ENCODE measurements at regions not wholly inside any gene's neighbourhood (a gene's known extent, or its start where the extent isn't known, plus 50 kb on each side); places are given as distances from the start of the nearest gene placed in this dataset.
"Not testable (repeated sequence)": the region's sequence is repeated elsewhere in the genome, so short reads cannot be mapped to it uniquely, and the experiment has no call there.

- no peak for TF ChIP-seq RFX5 (IDR thresholded peaks at IDR 0.05; ENCODE audit: low read depth, low read length)
Observed at GRCh38 chr7:56199639-56200038, 83.4 kb upstream of the NUPR2 start (continued).

- POLR2A ChIA-PET; H3K9me3 ChIP-seq (replicated peaks; ENCODE audit: control insufficient read depth, insufficient read depth, low read length); DNase-seq (ENCODE audit: low read depth, low spot score); H3K9ac ChIP-seq (ENCODE audit: control insufficient read depth, insufficient read depth, low read length); H4K20me1 ChIP-seq (ENCODE audit: control insufficient read depth, insufficient read depth); H3K4me1 ChIP-seq (ENCODE audit: control insufficient read depth, insufficient read depth, low read length); H3K79me2 ChIP-seq (ENCODE audit: control insufficient read depth, insufficient read depth, low read length); in situ Hi-C loops (cut with MboI); H3K27me3 ChIP-seq (replicated peaks in 1 of 2; ENCODE audit: control insufficient read depth in 2 of 2, insufficient read depth in 2 of 2, low read length in 1 of 2); SMC1A ChIA-PET (ENCODE audit: uncharacterized antibody, unreplicated experiment); RAD21 ChIA-PET (ENCODE audit: unreplicated experiment); ATAC-seq; CTCF ChIA-PET; H3K36me3 ChIP-seq (ENCODE audit: control insufficient read depth in 2 of 2, insufficient read depth in 2 of 2, low read length in 1 of 2); FAIRE-seq; H3K27ac ChIP-seq (ENCODE audit: control insufficient read depth, insufficient read depth); intact Hi-C loops (cut with micrococcal nuclease; ENCODE audit: unreplicated experiment); H3K4me3 ChIP-seq; H2AFZ ChIP-seq (ENCODE audit: control insufficient read depth, low read depth, low read length); BruUV-seq (replicated peaks); H3K4me2 ChIP-seq (ENCODE audit: control insufficient read depth, insufficient read depth): not testable (repeated sequence)
- 20% methylated on average over 8 of the region's 8 CpGs for WGBS (ENCODE audit: insufficient coverage, insufficient replicate concordance, low lambda C conversion rate, missing lambda C conversion rate)
Observed at GRCh38 chr7:56196195-56196594, 80.0 kb upstream of the NUPR2 start.

GRCh38 chr7:56188823-56189346, 72.7 kb upstream of the NUPR2 start:
- intact Hi-C loops (cut with micrococcal nuclease; ENCODE audit: unreplicated experiment): loop anchor here (10.0 kb wide), 1 partner anchor 64 kb away; no protein-coding TSS in a partner anchor
- Histone ChIP-seq H3K4me1 (ENCODE audit: control insufficient read depth, insufficient read depth, low read length) (no peaks in the 10 kb centered on the region), H3K9me3 (replicated peaks; ENCODE audit: control insufficient read depth, insufficient read depth, low read length) (no peaks in the 10 kb centered on the region), H3K36me3 (ENCODE audit: control insufficient read depth in 2 of 2, insufficient read depth in 2 of 2, low read length in 1 of 2) (no peaks in the 10 kb centered on the region), H4K20me1 (ENCODE audit: control insufficient read depth, insufficient read depth) (no peaks in the 10 kb centered on the region), H3K27ac (ENCODE audit: control insufficient read depth, insufficient read depth) (no peak overlapping the region), H3K9ac (ENCODE audit: control insufficient read depth, insufficient read depth, low read length) (no peak overlapping the region), H3K27me3 (replicated peaks in 1 of 2; ENCODE audit: control insufficient read depth in 2 of 2, insufficient read depth in 2 of 2, low read length in 1 of 2) (no peaks in the 10 kb centered on the region), H3K4me2 (ENCODE audit: control insufficient read depth, insufficient read depth) (no peak overlapping the region), H3K4me3 (no peak overlapping the region), H3K79me2 (ENCODE audit: control insufficient read depth, insufficient read depth, low read length) (no peaks in the 10 kb centered on the region), H2AFZ (ENCODE audit: control insufficient read depth, low read depth, low read length) (no peak overlapping the region)
- in situ Hi-C loops (cut with MboI): no loop called here
- no TSS peak for BruUV-seq (replicated peaks)
- ChIA-PET POLR2A (no interaction called here), SMC1A (ENCODE audit: uncharacterized antibody, unreplicated experiment) (no interaction called here), RAD21 (ENCODE audit: unreplicated experiment) (no interaction called here), CTCF (interaction anchor here (0.7 kb wide), 1 partner anchor 547 kb away, joined by 3 read pairs; no protein-coding TSS in a partner anchor)
- no peak for FAIRE-seq
- ATAC-seq: no peak
- 0% methylated on average over 1 of the region's 1 CpG for WGBS (ENCODE audit: insufficient coverage, insufficient replicate concordance, low lambda C conversion rate, missing lambda C conversion rate)
- DNase-seq (ENCODE audit: low read depth, low spot score): no peak
- TF ChIP-seq GATAD2B (conservative IDR thresholded peaks at IDR 0.05; ENCODE audit: low read depth) (no peak), REST (IDR thresholded peaks at IDR 0.05; ENCODE audit: low read depth, low read length) (no peak), BCL11A (IDR thresholded peaks at IDR 0.05; ENCODE audit: low read depth, low read length) (no peak), BCL3 (IDR thresholded peaks at IDR 0.05; ENCODE audit: borderline replicate concordance, insufficient read depth, low read depth, low read length, poor library complexity, severe bottlenecking) (no peak), CBX3 (IDR thresholded peaks at IDR 0.05; ENCODE audit: borderline replicate concordance, low read depth) (no peak), ZNF384 (IDR thresholded peaks at IDR 0.05; ENCODE audit: borderline replicate concordance, low read depth, low read length) (no peak), ATF3 (IDR thresholded peaks at IDR 0.05; ENCODE audit: borderline replicate concordance, extremely low read depth, low read depth, low read length) (no peak), PAX5 (IDR thresholded peaks at IDR 0.05; ENCODE audit: borderline replicate concordance, low read depth, low read length) (no peak), HDGF (IDR thresholded peaks at IDR 0.05) (no peak)

Measured in GM12878 (cell line).